Right ventricle myocardium superior (tissue), 1 donor: ENCODE measurements at regions not wholly inside any gene's neighbourhood (a gene's known extent, or its start where the extent isn't known, plus 50 kb on each side); places are given as distances from the start of the nearest gene placed in this dataset.
"Not testable (repeated sequence)": the region's sequence is repeated elsewhere in the genome, so short reads cannot be mapped to it uniquely, and the experiment has no call there.

Experiments
- ATAC-seq: fragments of 200-7000 bp; cut with Tn5 transposase; one replicate; pipeline ENCODE4 v1.9.1; 2020; ENCODE audit warnings: mild to moderate bottlenecking; ENCODE audit not compliant: poor library complexity
- DNase-seq: peaks from one replicate; pipeline ENCODE4 v3.0.0-alpha.2; 2020
- intact Hi-C: fragments of 100-400 bp; cut with DNase I; formaldehyde crosslinking; loops from one replicate; pipeline ENCODE4 v1.11.2; 2022
- donor health status: DM: no; HTN: yes; CAD: no; lungs with severe emphysema.

- no peak for ATAC-seq
- intact Hi-C loops: no loop called here
- no peak for DNase-seq
Observed at GRCh38 chr2:39487398-39488250, 50.5 kb upstream of the MAP4K3 start.

DNA sequence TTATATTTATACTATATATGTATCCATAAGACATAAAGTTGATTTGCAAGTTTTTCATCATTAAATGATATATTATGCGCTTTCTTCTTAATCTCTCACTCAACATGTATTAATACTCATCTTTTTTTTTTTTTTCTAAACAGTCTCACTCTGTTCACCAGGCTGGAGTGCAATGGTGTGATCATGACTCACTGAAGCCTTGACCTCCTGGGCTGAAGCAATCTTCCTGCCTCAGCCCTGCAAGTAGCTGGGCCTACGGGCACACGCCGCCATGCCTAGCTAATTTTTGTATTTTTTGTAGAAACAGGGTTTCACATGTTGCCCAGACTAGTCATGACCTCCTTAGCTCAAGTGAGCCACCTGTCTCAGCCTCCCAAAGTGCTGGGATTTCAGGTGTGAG, 51.4 kb upstream of the MAP4K3 start:
- intact Hi-C loops: no loop called here
- ATAC-seq (no peak), DNase-seq (no peak)

- intact Hi-C loops: no loop called here
- no peak for ATAC-seq
- no peak for DNase-seq
Observed at GRCh38 chr2:39490586-39490985, 53.5 kb upstream of the MAP4K3 start.

GRCh38 chr2:39491653-39492052, 54.6 kb upstream of the MAP4K3 start:
- no peak for ATAC-seq
- intact Hi-C loops: no loop called here
- DNase-seq: no peak

DNA sequence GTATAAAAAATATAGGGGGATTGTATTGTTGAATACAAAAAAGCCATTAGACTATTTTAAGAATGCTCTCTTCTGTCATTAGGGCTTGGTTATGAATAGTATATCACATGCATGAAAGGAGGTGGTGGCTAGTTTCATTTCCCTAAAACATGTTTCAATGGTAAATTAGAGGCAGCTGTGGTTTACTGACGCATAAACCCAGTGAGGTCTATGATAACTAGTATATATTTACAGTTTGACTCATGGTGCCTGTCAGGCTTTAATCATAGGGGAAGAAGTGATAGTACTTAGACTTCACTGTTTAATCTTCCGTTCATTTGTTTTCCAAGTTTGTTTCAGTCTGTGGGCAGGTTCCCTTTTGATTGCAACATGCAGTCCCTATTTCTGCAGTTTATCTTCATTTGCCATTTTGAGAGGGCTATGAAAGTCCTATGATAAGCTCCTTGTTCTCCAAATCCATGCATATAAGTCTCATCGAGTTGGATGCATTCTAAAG, 55.1 kb upstream of the MAP4K3 start:
- ATAC-seq: peak; percentile 59
- intact Hi-C loops: no loop called here

GRCh38 chr2:39492716-39493115, 55.6 kb upstream of the MAP4K3 start:
- intact Hi-C loops: no loop called here
- no peak for DNase-seq
- no peak for ATAC-seq

More for the DNA sequence above, 55.1 kb upstream of the MAP4K3 start:
- no peak for DNase-seq

DNA sequence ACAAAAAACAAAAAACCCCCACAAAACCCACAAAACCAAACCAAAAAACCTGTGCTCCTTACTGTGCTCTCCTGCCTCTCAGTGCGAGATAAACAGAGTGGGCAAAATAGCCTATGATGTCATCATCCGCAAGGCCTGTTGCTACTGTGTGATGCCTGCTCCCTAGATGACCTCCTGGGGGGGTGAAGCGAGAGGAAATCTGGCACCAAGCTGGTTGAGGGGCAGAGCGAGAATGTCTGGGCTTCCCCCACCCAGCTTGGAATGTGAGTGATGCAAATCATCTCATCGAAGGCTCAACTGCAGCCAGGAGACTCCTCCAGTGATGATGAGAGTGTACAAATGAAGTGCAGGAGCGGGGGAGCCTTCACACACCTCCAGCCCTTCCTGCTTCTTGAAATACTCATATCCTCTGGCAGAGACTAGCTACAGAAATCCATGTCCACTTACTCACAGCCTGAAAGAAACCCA, 57.7 kb upstream of the MAP4K3 start:
- intact Hi-C loops: no loop called here
- DNase-seq (no peak), ATAC-seq (peak; percentile 45)

- peak; percentile 53 for ATAC-seq
- no peak for DNase-seq
- intact Hi-C loops: no loop called here
Observed at GRCh38 chr2:39497082-39497801, 60.2 kb upstream of the MAP4K3 start.

GRCh38 chr2:39498176-39498575, 61.1 kb upstream of the MAP4K3 start:
- ATAC-seq, DNase-seq, intact Hi-C loops: not testable (repeated sequence)

DNA sequence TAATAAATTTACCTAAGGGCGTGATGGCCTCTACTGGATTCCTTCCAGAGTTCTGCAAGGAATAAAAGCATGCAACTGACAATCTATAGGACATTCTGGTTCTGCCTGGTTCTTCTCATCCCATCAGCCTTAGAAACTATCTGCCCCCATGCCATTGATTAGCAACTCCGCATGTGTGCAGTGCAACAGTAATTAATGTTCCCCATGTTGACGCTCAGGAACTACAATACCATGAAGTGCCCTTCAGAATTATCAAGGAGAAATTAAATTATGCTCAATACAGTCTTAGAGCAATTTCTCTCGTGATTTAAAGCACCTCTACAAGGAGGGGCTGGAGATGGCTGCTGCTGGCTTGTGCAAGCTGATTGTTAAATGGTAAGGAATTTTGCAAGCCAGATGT, 61.7 kb upstream of the MAP4K3 start:
- intact Hi-C loops: no loop called here
- DNase-seq (no peak), ATAC-seq (no peak)

DNA sequence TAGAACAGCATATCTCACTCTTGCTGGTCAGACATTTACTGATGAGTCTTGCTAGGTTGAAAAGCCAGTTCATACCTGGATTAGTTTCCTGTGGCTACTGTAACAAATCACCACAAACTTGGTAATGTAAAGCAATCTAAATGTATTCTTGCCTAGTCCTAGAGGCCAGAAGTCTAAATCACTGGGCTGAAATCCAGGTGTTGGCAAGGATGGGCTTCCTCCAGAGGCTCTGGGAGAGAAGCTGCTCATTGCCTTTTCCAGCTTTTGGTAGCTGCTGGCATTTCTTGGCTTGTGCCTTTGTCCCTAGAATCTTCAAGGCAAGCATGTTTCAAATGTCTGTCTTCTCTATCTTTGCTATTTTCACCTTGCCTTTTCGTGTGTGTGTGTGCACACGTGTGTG, 62.3 kb upstream of the MAP4K3 start:
- DNase-seq: no peak
- ATAC-seq: no peak
- intact Hi-C loops: no loop called here

DNA sequence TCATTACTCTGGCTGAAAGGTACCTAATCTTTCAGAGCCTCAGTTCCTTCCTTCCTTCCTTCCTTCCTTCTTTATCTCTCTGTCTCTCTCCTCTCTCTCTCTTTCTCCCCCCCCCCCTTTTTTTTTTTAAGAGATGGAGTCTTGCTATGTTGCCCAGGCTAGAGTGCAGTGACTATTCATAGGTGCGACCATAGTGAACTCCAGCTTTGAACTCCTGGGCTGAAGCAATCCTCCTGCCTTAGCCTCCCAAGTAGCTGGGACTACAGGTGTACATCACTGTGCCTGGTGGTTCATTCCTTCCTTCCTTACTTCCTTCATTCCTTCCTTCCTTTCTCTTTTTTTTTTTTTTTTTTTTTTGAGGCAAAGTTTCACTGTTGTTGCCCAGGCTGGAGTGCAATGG, 64.3 kb upstream of the MAP4K3 start:
- intact Hi-C loops: loop anchor here (5.0 to 10.0 kb wide), 2 partner anchors 64 to 117 kb away; partner anchors contain the start of gene MAP4K3
- ATAC-seq: no peak

DNA sequence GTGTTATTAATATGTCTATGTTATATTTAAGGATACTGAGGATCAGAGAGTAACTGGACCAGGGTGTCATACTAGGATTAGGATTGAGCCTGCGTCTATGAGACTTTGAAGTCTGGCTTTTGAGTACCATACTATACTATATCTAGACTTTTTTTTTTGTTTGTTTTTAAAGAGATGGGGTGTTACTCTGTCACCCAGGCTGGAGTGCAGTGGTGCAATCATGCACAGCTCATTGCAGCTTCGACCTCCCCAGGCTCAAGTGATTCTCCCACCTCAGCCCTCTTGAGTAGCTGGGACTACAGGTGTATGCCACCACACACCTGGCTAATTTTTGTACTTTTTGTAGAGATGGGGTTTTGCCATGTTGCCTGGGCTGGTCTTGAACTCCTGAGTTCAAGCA, 66.2 kb upstream of the MAP4K3 start:
- intact Hi-C loops: loop anchor here (5.0 to 10.0 kb wide), 2 partner anchors 66 to 118 kb away; partner anchors contain the start of gene MAP4K3
- DNase-seq (no peak), ATAC-seq (no peak)

More for the DNA sequence above, 64.3 kb upstream of the MAP4K3 start:
- no peak for DNase-seq

GRCh38 chr2:39504790-39505335, 67.8 kb upstream of the MAP4K3 start:
- DNase-seq (no peak), ATAC-seq (peak; percentile 50)
- intact Hi-C loops: loop anchor here (5.0 to 10.0 kb wide), 2 partner anchors 68 to 120 kb away; partner anchors contain the start of gene MAP4K3

DNA sequence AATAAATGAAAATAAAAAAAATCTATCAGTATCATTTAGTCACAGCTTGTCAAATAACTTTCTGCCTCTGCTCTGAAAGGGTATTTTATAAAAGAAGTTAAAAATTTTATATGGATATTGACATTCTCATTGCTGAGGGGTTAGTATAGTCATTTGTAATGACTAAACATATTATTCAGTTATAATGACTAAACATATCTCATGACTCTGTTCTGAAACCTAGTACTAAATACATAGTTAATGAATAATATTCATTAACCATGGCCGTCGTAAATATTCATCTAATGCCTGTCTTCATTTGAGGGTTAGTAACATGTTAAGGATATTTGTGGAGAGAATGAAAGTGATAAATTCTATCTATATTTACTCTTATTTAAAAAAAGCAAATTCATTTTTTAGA, 69.1 kb upstream of the MAP4K3 start:
- intact Hi-C loops: loop anchor here (10.0 kb wide), 1 partner anchor 121 kb away; no protein-coding TSS in a partner anchor
- ATAC-seq: no peak
- no peak for DNase-seq

- intact Hi-C loops: loop anchor here (10.0 kb wide), 1 partner anchor 123 kb away; no protein-coding TSS in a partner anchor
- no peak for ATAC-seq
- no peak for DNase-seq
Observed at GRCh38 chr2:39508198-39508597, 71.1 kb upstream of the MAP4K3 start.

GRCh38 chr2:39510140-39510539, 73.1 kb upstream of the MAP4K3 start:
- DNase-seq (no peak), ATAC-seq (no peak)
- intact Hi-C loops: loop anchor here (10.0 kb wide), 1 partner anchor 185 kb away; no protein-coding TSS in a partner anchor

DNA sequence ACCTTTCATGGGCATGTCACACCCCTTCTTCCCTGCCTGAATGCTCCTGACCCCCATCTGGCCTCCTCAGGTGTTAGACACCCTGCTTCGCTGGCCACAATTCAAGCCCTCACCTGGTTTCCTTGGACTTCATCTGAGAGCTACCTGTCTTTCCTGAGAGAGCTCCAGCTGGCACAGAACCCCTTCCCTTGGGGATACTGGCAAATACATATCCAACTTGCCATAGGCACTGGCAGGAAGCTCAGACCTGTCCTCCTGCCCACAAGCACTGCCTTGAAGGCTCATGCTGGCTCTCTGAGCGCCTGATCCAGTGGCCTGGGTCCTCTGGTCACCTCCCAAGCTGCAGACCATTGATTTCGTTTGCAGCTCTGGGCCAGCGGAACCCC, 74.1 kb upstream of the MAP4K3 start:
- DNase-seq: no peak
- ATAC-seq: no peak
- intact Hi-C loops: loop anchor here (10.0 kb wide), 1 partner anchor 184 kb away; no protein-coding TSS in a partner anchor
